NT2/D1 (cell line): ENCODE measurements at regions not wholly inside any gene's neighbourhood (a gene's known extent, or its start where the extent isn't known, plus 50 kb on each side); places are given as distances from the start of the nearest gene placed in this dataset.

Experiments
- SUZ12 ChIP-seq: IDR thresholded peaks from 2 replicates; pipeline ENCODE4 v1.6.1; 2011; ENCODE audit not compliant: insufficient read length, insufficient read depth; ENCODE audit errors: extremely low read depth
- YY1 ChIP-seq: IDR thresholded peaks from 2 replicates; pipeline ENCODE4 v1.6.1; 2011; ENCODE audit not compliant: insufficient read length, insufficient read depth
- ZNF274 ChIP-seq: IDR thresholded peaks from 2 replicates; pipeline ENCODE4 v1.6.1; 2011; ENCODE audit warnings: mild to moderate bottlenecking, low read depth, low read length

- no peak for TF ChIP-seq ZNF274
- TF ChIP-seq SUZ12, result no peak
- no peak for TF ChIP-seq YY1
These were observed 75.1 kb downstream of the NUDT10 start for GRCh38 chrX:51407520-51408409.
